Cerebellar nuclear complex (tissue), 1 donor: ENCODE measurements at regions not wholly inside any gene's neighbourhood (a gene's known extent, or its start where the extent isn't known, plus 50 kb on each side); places are given as distances from the start of the nearest gene placed in this dataset.
"Not testable (repeated sequence)": the region's sequence is repeated elsewhere in the genome, so short reads cannot be mapped to it uniquely, and the experiment has no call there.

Experiments used
- DNase-seq, 2 experiments: peaks; one replicate each; lab custom pipeline; 2025; lab: John Stamatoyannopoulos, UW

- no peak for DNase-seq
Observed at GRCh38 chr7:9071160-9071762, 637.9 kb downstream of the NXPH1 start.

GRCh38 chr7:9075774-9076173 is 642.4 kb downstream of the NXPH1 start:
- not testable (repeated sequence) for DNase-seq

GRCh38 chr7:9082203-9082602 is 648.8 kb downstream of the NXPH1 start:
- no peak for DNase-seq

GRCh38 chr7:9083837-9084236 is 650.4 kb downstream of the NXPH1 start:
- no peak for DNase-seq

- DNase-seq: no peak
Observed at GRCh38 chr7:9091282-9091681, 657.9 kb downstream of the NXPH1 start.

- DNase-seq: no peak
Observed at GRCh38 chr7:9097565-9098060, 664.2 kb downstream of the NXPH1 start.

GRCh38 chr7:9100289-9100688 is 666.9 kb downstream of the NXPH1 start:
- DNase-seq: no peak

- no peak for DNase-seq
Observed at GRCh38 chr7:9102846-9103245, 669.4 kb downstream of the NXPH1 start.

- DNase-seq: no peak
Observed at GRCh38 chr7:9106747-9107146, 673.3 kb downstream of the NXPH1 start.

- DNase-seq: no peak
Observed at GRCh38 chr7:9120331-9120730, 686.9 kb downstream of the NXPH1 start.

GRCh38 chr7:9124320-9124719 is 690.9 kb downstream of the NXPH1 start:
- DNase-seq: no peak

- no peak for DNase-seq
Observed at GRCh38 chr7:9125246-9125645, 691.8 kb downstream of the NXPH1 start.

GRCh38 chr7:9127901-9128300 is 694.5 kb downstream of the NXPH1 start:
- DNase-seq: no peak

GRCh38 chr7:9148687-9149086 is 715.3 kb downstream of the NXPH1 start:
- no peak for DNase-seq

- no peak for DNase-seq
Observed at GRCh38 chr7:9149499-9150082, 716.2 kb downstream of the NXPH1 start.

- DNase-seq: not testable (repeated sequence)
Observed at GRCh38 chr7:9163691-9164090, 730.3 kb downstream of the NXPH1 start.

GRCh38 chr7:9175871-9176270 is 742.5 kb downstream of the NXPH1 start:
- no peak for DNase-seq

- DNase-seq: no peak
Observed at GRCh38 chr7:9181356-9181755, 747.9 kb downstream of the NXPH1 start.

- no peak for DNase-seq
Observed at GRCh38 chr7:9186730-9187129, 753.3 kb downstream of the NXPH1 start.

GRCh38 chr7:9189703-9190102 is 756.3 kb downstream of the NXPH1 start:
- no peak for DNase-seq

GRCh38 chr7:9192969-9193368 is 759.6 kb downstream of the NXPH1 start:
- no peak for DNase-seq

- DNase-seq: no peak
Observed at GRCh38 chr7:9200626-9201025, 767.2 kb downstream of the NXPH1 start.

- DNase-seq: no peak
Observed at GRCh38 chr7:9201928-9202327, 768.5 kb downstream of the NXPH1 start.

GRCh38 chr7:9204571-9204970 is 771.2 kb downstream of the NXPH1 start:
- DNase-seq: no peak
